CD4-positive, alpha-beta T cell treated with Interleukin-10 for 1 hour (primary cell): ENCODE measurements at regions not wholly inside any gene's neighbourhood (a gene's known extent, or its start where the extent isn't known, plus 50 kb on each side); places are given as distances from the start of the nearest gene placed in this dataset.
"Not testable (repeated sequence)": the region's sequence is repeated elsewhere in the genome, so short reads cannot be mapped to it uniquely, and the experiment has no call there.

Experiments used
- DNase-seq: peaks from one replicate; pipeline ENCODE4 v3.0.0-alpha.2; 2020

- DNase-seq: no peak
Measured at GRCh38 chr7:32222251-32222900, 152.2 kb upstream of the PDE1C start.

DNA sequence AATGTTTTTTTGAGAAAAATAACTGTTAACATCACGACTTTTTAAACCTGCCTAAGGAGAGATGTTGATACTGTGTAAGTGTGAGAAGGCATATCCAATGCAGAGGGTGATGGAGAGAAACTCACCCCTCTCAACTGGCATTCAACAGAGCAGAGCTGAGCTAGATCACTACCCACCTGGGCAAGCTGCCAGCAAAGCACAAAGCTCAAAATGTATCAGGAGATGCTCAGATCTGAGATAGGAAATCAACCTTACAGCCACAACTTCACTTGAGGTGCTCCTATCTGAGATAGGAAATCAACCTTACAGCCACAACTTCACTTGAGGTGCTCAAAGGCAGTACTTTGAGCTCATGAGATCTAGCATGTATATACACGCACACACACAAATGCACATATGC lies 151.5 kb upstream of the PDE1C start:
- DNase-seq: no peak

DNA sequence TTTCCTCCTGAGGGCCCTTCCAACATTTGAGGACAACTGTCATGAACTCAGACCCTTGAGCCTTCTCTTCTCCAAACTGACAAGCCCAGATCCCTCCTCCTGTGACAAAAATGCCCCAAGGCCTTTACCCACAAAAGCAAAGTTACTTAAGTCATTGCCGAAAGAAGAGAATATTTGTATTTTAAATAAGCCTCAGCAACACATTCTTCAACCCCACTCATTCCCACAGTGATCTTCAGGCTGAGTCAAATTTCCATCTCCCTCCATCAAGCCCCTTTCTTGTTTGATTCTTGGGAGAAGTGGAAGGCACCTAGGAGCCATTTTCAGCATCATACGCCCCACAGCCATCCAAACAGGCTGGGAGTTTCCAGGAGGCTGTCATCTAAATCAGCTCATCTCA lies 150.8 kb upstream of the PDE1C start:
- DNase-seq: no peak

- not testable (repeated sequence) for DNase-seq
Measured at GRCh38 chr7:32219831-32220230, 149.6 kb upstream of the PDE1C start.

- no peak for DNase-seq
Measured at GRCh38 chr7:32219416-32219815, 149.2 kb upstream of the PDE1C start.

DNA sequence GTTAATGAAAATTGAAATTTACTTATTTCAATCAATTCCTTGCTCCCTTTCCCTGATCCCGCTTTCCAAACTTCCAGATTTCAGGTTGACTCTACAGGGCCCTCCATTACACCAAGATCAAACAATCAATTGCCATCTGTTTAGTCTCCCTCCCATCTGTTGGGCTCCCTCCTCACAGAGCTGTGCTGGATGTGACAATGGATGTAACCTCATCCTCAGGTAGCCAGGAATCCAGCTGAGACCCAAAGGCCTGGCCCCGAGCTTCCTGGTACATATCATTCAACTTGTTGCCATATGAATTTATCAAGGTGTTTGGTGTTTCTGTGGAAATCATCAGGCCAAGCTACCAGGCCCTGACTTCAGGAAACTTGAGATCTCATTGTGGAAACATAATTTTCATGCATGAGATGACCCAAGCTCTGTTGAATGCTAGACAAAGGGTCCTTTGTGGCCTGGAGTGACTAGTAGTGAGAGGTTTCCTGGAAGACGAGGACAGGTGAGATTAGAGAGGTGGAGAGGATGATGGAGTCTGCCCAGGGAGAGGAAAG lies 148.6 kb upstream of the PDE1C start:
- no peak for DNase-seq

DNA sequence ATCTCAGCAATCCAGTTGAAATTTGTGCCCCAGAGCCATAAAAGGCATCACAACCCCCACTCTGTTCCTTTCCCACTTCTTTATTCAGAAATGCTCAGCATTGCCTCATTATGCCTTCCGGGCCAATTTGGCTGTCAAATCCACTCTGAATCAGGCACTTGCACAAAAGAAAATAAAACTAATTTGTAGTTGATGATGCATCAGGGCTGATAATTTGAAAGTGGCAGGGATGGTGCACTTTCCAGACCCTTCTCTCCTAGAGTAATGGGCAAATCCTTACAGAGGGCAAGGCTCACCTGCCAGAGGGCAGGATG lies 147.9 kb upstream of the PDE1C start:
- no peak for DNase-seq

GRCh38 chr7:32217341-32218153 lies 147.3 kb upstream of the PDE1C start:
- DNase-seq: no peak

GRCh38 chr7:32216759-32217158 lies 146.6 kb upstream of the PDE1C start:
- no peak for DNase-seq

DNA sequence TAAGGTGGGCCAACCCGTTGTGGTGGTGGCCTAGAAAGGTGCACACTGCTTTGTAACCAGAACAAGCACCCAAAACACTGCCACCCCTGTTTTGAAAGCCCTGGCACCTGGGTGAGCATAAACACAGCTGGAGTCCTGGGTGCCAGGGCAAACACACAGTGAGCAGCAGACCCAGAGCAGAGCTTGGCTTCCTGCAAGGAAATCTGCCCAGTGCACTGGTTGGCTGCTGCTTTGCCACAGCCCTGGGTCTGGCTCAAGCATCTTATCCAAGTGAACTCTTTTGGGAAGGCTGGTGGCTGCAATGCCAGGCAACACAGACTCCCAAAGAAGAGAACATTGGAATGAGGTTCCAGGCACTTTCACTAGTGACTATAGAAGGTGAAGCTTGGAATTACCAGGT lies 145.5 kb upstream of the PDE1C start:
- no peak for DNase-seq

DNA sequence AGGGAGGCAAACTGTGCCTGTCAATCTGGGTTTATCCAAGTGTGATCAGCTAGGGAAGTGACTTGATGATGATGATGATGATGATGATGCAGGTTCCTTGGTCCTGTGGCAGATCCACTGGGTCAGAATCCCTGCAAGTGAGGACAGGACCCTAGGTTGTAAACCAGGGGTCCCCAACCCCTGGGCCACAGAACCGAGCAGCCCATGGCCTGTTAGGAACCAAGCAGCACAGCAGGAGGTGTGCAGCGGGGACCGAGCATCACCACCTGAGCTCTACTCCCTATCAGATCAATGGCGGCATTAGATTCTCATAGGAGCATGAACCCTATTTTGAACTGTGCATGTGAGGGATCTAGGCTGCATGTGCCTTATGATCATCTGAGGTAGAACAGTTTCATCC lies 144.7 kb upstream of the PDE1C start:
- DNase-seq: no peak

GRCh38 chr7:32212321-32212720 lies 142.1 kb upstream of the PDE1C start:
- DNase-seq: no peak

DNA sequence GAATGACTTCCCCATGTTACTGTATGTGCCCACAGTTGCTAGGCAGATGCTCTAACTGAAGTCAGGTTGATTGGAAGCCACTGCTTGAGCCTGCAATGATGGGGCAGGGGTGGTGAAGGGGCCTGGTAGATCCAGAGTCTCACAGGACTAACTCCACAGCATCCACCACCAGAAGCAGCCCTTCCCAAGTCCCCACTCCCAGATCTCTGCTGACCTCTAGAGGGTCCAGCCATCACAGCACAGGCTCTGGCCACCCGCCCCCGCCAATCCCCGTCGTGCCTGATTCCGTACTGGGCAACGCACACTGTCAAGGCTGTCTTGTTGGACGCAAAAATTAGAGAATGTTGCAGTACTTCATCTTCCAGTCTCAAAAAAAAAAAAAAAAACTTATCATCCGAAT lies 136.8 kb upstream of the PDE1C start:
- no peak for DNase-seq

- no peak for DNase-seq
Measured at GRCh38 chr7:32206488-32206887, 136.3 kb upstream of the PDE1C start.

GRCh38 chr7:32205298-32205824 lies 135.2 kb upstream of the PDE1C start:
- DNase-seq: not testable (repeated sequence)

GRCh38 chr7:32204361-32205018 lies 134.3 kb upstream of the PDE1C start:
- DNase-seq: no peak

DNA sequence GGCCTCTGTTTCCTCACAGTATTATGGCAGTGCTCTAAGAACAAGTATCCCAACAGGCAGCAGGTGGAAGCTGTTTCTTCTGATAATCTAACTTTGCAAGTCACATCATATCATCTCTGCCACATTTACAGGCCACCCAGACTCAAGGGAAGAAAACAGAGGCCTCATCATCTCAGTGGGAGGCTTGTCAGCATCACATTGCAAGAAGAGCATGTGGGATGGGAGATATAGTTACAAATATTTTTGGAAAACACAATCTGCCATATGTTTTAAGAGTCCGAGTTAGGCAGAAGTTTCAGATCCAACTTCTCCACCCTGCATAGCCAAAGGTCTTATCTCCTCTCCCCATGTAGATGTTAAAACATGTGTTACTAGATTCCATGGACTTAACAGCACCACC lies 130.4 kb upstream of the PDE1C start:
- no peak for DNase-seq

DNA sequence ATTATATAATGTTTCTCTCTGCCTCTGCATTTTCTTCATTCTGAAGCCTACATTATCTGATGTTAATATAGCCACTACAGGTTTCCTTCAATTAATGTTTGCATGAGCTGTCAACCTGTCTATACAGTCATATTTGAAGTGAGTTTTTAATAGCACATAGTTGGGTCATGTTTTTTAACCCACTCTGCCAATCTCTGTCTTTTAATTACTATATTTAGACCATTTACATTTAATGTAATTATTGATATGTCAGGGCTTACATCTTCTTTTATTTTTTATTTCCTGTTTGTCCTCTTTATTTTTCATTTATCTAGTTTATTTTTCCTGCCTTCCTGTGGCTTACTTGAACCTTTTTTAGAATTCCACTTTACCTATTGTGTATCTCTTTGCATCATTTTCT lies 124.3 kb upstream of the PDE1C start:
- DNase-seq: no peak

DNA sequence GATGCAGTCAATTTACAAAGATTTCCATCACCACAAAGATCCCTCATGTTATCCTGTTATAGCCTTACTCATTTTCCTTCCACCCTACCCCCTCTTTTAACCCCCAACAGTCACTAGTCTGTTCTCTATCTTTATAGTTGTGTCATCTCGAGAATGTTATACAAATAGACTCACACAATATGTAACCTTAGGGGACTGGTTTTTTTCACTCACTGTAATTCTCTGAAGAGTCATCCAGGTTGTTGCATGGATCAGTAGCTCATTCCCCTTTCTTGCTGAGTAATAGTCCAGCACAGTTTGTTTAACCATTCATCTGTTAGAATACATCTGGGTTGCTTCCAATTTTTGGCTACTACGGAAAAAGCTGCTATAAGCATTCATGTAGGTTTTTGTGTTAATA lies 121.1 kb upstream of the PDE1C start:
- DNase-seq: no peak

DNA sequence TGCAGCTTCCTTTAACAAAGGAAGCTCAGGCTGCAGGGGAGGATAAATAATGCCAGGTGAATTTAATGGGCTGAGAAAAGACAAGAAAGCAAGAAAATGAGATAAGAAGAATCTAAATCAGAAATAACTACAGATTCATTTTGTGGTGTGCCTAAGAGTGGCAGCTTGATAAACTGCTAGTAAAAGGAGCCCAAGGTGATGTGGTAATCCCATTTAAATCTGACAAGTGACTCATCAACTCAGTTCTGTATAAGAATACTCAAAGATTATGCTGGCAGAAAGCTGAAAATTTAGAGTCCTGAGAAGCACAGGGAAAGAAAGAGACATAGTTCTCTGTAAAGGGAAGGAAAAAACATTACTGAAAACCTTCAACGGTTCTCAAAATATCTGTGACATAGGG lies 109.4 kb upstream of the PDE1C start:
- no peak for DNase-seq

DNA sequence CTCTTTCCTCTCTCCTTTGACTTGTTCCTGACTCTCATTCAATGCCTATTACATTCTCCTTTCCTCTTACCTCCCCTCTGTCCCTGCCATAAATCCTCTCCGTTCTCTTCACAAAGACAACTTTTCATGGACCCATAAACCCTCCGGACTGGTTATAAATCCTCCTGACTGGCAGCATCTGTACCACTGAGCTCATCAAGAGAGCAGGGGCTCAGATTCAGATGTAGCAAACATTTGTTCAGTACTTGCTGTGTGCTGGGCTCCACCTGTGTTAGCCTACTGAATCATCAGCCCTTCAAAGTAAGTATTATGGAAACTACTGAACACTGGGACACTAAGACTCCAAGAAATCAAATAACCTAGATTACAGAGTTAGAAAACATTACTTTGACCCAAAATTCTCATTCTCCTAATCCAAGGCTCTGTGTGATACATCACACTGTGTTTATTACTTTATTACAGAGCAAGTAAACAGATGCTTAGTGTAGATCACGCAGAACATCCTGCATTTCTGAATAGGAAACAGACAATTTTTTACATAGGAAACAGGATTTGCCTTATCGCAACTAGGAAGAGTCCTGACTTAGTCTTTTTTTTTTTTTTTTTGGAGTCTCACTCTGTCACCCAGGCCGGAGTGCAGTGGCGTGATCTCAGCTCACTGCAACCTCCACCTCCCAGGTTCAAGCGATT lies 108.6 kb upstream of the PDE1C start:
- DNase-seq: no peak

- no peak for DNase-seq
Measured at GRCh38 chr7:32177232-32177631, 107.0 kb upstream of the PDE1C start.

DNA sequence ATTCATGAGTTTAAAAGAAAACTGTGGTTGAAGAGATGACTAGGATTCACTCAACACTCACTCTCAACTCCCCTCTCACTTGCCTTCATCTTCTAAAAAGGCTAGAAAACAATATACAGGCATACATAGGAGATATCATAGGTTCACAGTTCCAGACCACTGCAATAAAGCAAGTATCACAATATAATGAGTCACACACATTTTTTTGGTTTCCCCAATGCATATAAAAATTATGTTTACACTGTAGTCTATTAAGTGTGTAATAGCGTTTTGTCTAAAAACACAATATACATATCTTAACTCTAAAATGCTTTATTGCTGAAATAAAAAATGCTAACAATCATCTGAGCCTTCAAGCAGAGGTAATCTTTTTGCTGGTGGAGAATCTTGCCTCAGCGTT lies 104.9 kb upstream of the PDE1C start:
- no peak for DNase-seq
